GM19238 (cell line): ENCODE measurements at regions not wholly inside any gene's neighbourhood (a gene's known extent, or its start where the extent isn't known, plus 50 kb on each side); places are given as distances from the start of the nearest gene placed in this dataset.
"Not testable (repeated sequence)": the region's sequence is repeated elsewhere in the genome, so short reads cannot be mapped to it uniquely, and the experiment has no call there.

ENCODE experiments used
- DNase-seq: peaks from one replicate; pipeline ENCODE4 v3.0.0; 2011; ENCODE audit warnings: low spot score; ENCODE audit not compliant: insufficient read length

- DNase-seq, result no peak
These were observed 602.3 kb upstream of the MMS22L start for GRCh38 chr6:97885325-97885724.

GRCh38 chr6:97885828-97886227 is 602.8 kb upstream of the MMS22L start:
- DNase-seq, result no peak

GRCh38 chr6:97901531-97901930 is 618.5 kb upstream of the MMS22L start:
- DNase-seq, result no peak

GRCh38 chr6:97909380-97909779 is 626.4 kb upstream of the MMS22L start:
- DNase-seq, result no peak

- DNase-seq, result no peak
These were observed 630.7 kb upstream of the MMS22L start for GRCh38 chr6:97913721-97914120.

- no peak for DNase-seq
These were observed 631.9 kb upstream of the MMS22L start for GRCh38 chr6:97914912-97915311.

- no peak for DNase-seq
These were observed 632.5 kb upstream of the MMS22L start for GRCh38 chr6:97915537-97915936.

- DNase-seq, result no peak
These were observed 634.4 kb upstream of the MMS22L start for GRCh38 chr6:97917369-97917768.

GRCh38 chr6:97919046-97919445 is 636.0 kb upstream of the MMS22L start:
- no peak for DNase-seq

GRCh38 chr6:97919631-97920030 is 636.6 kb upstream of the MMS22L start:
- DNase-seq, result no peak

- no peak for DNase-seq
These were observed 640.2 kb upstream of the MMS22L start for GRCh38 chr6:97923249-97923648.

- no peak for DNase-seq
These were observed 642.5 kb upstream of the MMS22L start for GRCh38 chr6:97925504-97925903.

- DNase-seq, result no peak
These were observed 656.6 kb upstream of the MMS22L start for GRCh38 chr6:97939440-97940168.

GRCh38 chr6:97947841-97948240 is 664.8 kb upstream of the MMS22L start:
- DNase-seq, result no peak

GRCh38 chr6:97958134-97958533 is 675.1 kb upstream of the MMS22L start:
- DNase-seq, result no peak

GRCh38 chr6:97963193-97963592 is 680.2 kb upstream of the MMS22L start:
- no peak for DNase-seq

GRCh38 chr6:97969065-97969464 is 686.0 kb upstream of the MMS22L start:
- DNase-seq, result no peak

GRCh38 chr6:97977084-97977483 is 694.1 kb upstream of the MMS22L start:
- DNase-seq, result no peak

GRCh38 chr6:97978855-97979271 is 695.8 kb upstream of the MMS22L start:
- no peak for DNase-seq

- DNase-seq, result not testable (repeated sequence)
These were observed 696.3 kb upstream of the MMS22L start for GRCh38 chr6:97979285-97979684.

- no peak for DNase-seq
These were observed 706.4 kb upstream of the MMS22L start for GRCh38 chr6:97989451-97989850.

GRCh38 chr6:97995158-97995557 is 712.1 kb upstream of the MMS22L start:
- DNase-seq, result no peak

- DNase-seq, result no peak
These were observed 719.7 kb upstream of the MMS22L start for GRCh38 chr6:98002678-98003077.
